A549 (cell line): ENCODE measurements at regions not wholly inside any gene's neighbourhood (a gene's known extent, or its start where the extent isn't known, plus 50 kb on each side); places are given as distances from the start of the nearest gene placed in this dataset.

ENCODE experiments used
- CHD4 ChIP-seq: fragments of 200-600 bp; sonication (generic); IDR thresholded peaks from 2 replicates; pipeline ENCODE4 v1.6.1; 2016; ENCODE audit warnings: antibody characterized with exemption, mild to moderate bottlenecking, borderline replicate concordance
- EP300 ChIP-seq, 2 experiments: fragments of >200 bp; sonication (Bioruptor Twin); formaldehyde crosslinking; IDR thresholded peaks; 2 replicates in 1 of 2; 3 replicates in 1 of 2; pipeline ENCODE4 v1.6.1; 2016 to 2017
- JUN ChIP-seq, 2 experiments: fragments of >200 bp; sonication (Bioruptor Twin); formaldehyde crosslinking; IDR thresholded peaks; 2 replicates in 1 of 2; 3 replicates in 1 of 2; pipeline ENCODE4 v1.6.1; 2016 to 2017
- POLR2A ChIP-seq: IDR thresholded peaks from 2 replicates; pipeline ENCODE4 v1.6.1; 2012; ENCODE audit warnings: mild to moderate bottlenecking, low read length
- POLR2AphosphoS2 ChIP-seq: conservative IDR thresholded peaks from 2 replicates; pipeline ENCODE4 v1.6.1; 2012; ENCODE audit warnings: low read length, improper control_type of control experiment, inconsistent platforms
- TP53 ChIP-seq: fragments of 250-450 bp; sonication (Bioruptor Pico); IDR thresholded peaks from 2 replicates; pipeline ENCODE4 v1.5.0; 2021; ENCODE audit warnings: mild to moderate bottlenecking, moderate library complexity
- ZFP36 ChIP-seq: fragments of 450-650 bp; IDR thresholded peaks from 2 replicates; pipeline ENCODE4 v1.6.1; 2014; ENCODE audit warnings: borderline replicate concordance; ENCODE audit not compliant: partially characterized antibody
- TF ChIP-seq, protein P1 (sequence below): fragments of >200 bp; sonication (Bioruptor Twin); formaldehyde crosslinking; IDR thresholded peaks from 3 replicates; pipeline ENCODE4 v1.5.1; 2016

DNA sequence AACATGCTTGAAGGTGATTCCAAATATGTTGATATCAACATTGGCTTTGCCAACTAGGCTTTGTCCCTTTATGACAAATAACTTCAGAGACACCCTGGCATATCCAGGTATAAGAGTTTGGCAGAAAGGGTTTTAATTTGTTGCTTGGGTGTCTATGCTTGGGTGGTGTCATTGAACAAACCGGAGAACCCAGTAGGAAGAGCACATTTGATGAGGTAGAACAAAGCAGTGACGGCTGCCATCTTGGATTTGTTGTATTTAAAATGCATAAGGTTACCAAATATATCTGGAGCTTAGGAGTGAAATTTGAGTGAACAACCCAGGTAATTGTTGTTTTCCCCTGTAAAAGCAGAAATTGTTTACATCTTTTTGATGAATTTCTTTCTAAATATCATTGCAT, 503.7 kb upstream of the JARID2 start:
- TF ChIP-seq POLR2A, result no peak
- TF ChIP-seq, protein P1, sequence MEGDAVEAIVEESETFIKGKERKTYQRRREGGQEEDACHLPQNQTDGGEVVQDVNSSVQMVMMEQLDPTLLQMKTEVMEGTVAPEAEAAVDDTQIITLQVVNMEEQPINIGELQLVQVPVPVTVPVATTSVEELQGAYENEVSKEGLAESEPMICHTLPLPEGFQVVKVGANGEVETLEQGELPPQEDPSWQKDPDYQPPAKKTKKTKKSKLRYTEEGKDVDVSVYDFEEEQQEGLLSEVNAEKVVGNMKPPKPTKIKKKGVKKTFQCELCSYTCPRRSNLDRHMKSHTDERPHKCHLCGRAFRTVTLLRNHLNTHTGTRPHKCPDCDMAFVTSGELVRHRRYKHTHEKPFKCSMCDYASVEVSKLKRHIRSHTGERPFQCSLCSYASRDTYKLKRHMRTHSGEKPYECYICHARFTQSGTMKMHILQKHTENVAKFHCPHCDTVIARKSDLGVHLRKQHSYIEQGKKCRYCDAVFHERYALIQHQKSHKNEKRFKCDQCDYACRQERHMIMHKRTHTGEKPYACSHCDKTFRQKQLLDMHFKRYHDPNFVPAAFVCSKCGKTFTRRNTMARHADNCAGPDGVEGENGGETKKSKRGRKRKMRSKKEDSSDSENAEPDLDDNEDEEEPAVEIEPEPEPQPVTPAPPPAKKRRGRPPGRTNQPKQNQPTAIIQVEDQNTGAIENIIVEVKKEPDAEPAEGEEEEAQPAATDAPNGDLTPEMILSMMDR, result no peak
- TF ChIP-seq CHD4, result no peak
- TF ChIP-seq TP53 (CRISPR knock-in tag), result no peak
- TF ChIP-seq EP300 (IDR thresholded peaks at IDR 0.05), result no peak
- no peak for TF ChIP-seq POLR2AphosphoS2
- TF ChIP-seq JUN (IDR thresholded peaks at IDR 0.05), result no peak
- TF ChIP-seq ZFP36, result no peak
